HPDE6-E6E7 (cell line): ENCODE measurements at regions not wholly inside any gene's neighbourhood (a gene's known extent, or its start where the extent isn't known, plus 50 kb on each side); places are given as distances from the start of the nearest gene placed in this dataset.
"Not testable (repeated sequence)": the region's sequence is repeated elsewhere in the genome, so short reads cannot be mapped to it uniquely, and the experiment has no call there.

Experiments used
- DNase-seq: peaks from one replicate; pipeline ENCODE4 v3.0.0; 2011; ENCODE audit warnings: missing footprints; ENCODE audit errors: extremely low spot score

- no peak for DNase-seq
These were observed 123.9 kb upstream of the RXFP1 start for GRCh38 chr4:158397781-158398180.

- not testable (repeated sequence) for DNase-seq
These were observed 113.7 kb upstream of the RXFP1 start for GRCh38 chr4:158407961-158408360.

- DNase-seq, result peak; percentile 17
These were observed 111.4 kb upstream of the RXFP1 start for GRCh38 chr4:158410272-158410671.

GRCh38 chr4:158411269-158411668 lies 110.4 kb upstream of the RXFP1 start:
- DNase-seq, result no peak

GRCh38 chr4:158418679-158419078 lies 103.0 kb upstream of the RXFP1 start:
- not testable (repeated sequence) for DNase-seq

- DNase-seq, result no peak
These were observed 100.9 kb upstream of the RXFP1 start for GRCh38 chr4:158420782-158421181.

- no peak for DNase-seq
These were observed 99.1 kb upstream of the RXFP1 start for GRCh38 chr4:158422546-158422945.

- no peak for DNase-seq
These were observed 93.4 kb upstream of the RXFP1 start for GRCh38 chr4:158428242-158428641.

- no peak for DNase-seq
These were observed 78.9 kb upstream of the RXFP1 start for GRCh38 chr4:158442736-158443135.

GRCh38 chr4:158443731-158444130 lies 78.0 kb upstream of the RXFP1 start:
- no peak for DNase-seq

- no peak for DNase-seq
These were observed 77.1 kb upstream of the RXFP1 start for GRCh38 chr4:158444621-158445020.

- no peak for DNase-seq
These were observed 75.6 kb upstream of the RXFP1 start for GRCh38 chr4:158446106-158446505.

GRCh38 chr4:158450741-158451140 lies 70.9 kb upstream of the RXFP1 start:
- DNase-seq, result no peak

- DNase-seq, result not testable (repeated sequence)
These were observed 69.6 kb upstream of the RXFP1 start for GRCh38 chr4:158452116-158452515.

GRCh38 chr4:158458271-158458895 lies 63.3 kb upstream of the RXFP1 start:
- DNase-seq, result no peak

GRCh38 chr4:158459085-158459820 lies 62.4 kb upstream of the RXFP1 start:
- no peak for DNase-seq

GRCh38 chr4:158461336-158461735 lies 60.3 kb upstream of the RXFP1 start:
- no peak for DNase-seq

- DNase-seq, result no peak
These were observed 59.1 kb upstream of the RXFP1 start for GRCh38 chr4:158462611-158463010.
